ENCODE measurements at regions not wholly inside any gene's neighbourhood (a gene's known extent, or its start where the extent isn't known, plus 50 kb on each side); places are given as distances from the start of the nearest gene placed in this dataset.

DNA sequence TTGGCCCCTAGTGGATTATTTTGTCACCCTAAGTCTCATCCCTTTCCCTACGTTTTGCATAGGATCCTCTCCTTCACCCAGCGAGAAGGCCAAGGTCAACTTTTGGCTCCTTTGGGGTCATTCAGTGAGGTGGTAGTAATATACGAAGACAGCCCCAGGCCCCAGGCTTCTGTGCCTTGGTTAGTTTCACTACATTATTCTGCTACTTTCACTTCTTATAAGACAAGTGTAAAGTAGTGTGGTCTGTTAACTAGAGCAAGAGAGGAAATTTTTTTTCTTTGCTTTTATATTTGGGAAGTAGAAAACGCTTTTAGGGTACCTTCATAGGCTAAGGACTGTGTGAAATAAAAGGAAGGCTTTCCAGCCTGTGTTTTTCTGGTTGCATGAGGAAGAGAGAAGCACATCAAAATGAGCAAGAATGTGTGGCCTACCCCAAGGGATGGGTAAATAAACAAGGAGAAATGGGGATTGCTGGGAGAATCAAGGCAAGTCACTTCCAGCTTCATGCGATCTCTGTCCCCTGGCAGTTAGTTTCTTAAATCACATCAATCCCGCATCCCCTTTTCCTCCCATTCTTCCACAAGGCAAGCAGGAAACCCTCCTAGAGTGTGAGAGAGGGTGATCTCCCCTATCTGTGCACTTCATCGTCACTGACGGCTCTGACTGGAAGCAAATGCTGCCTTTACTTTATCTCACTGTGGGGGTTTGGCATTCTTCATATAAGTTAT is 677.0 kb upstream of the WWC1 start:
- DNase-seq: no peak

DNA sequence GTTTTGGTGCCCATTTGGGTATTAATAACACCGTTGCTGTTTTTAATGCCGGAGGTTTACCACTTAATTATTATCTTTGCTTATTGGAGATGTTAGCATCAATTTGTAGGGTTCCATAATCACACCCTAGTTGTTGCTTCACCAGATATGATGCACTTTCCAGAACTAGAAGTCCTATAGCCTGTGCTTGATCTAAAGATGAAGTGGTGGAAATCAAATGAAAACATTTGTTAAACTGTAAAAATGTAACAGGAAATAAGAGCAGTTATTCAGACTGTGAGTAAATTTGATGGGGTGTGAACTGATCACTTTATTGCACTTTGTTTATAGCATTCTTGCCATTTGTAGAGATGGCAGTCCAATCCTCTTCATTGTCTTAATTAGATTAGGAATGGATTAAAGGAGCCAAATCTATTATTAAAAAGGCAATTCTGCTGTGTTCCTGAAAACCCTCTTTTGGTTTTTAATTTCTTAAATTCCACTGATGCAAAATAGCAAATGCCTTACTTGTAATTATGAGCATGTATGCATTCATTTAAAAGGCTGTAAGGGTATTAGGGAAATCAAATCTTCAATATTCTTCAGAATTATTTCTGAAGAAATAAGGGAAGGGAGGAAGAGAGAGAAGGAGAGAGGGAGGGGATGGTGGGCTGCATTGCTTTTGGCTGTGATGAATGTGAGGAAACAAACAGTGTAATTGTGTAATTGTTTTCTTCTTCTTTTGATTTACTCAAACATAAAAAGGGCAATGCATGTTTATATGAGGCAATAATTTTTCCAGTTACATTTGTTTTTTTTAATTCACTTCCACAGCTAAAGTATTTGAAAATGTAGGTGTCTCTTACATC is 675.2 kb upstream of the WWC1 start:
- no peak for DNase-seq

DNA sequence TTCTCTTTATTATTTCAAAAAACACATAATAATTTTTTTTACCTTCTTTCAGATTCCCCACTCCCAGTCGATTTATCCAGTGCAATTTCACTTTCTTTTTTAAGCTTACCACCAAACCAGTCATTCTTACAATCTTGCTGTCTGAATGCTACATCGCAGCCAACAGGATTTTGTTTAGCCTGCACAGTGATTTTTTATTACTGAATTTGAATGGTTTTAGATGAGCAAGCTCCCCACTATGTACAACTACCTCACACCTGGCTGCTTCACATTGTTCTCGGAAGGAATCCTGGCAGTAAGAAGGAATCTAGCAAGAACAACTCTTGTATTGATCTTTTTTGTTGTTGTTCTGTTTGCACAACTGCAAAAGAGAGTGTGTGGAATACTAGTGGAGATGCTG is 668.1 kb upstream of the WWC1 start:
- DNase-seq: no peak

DNA sequence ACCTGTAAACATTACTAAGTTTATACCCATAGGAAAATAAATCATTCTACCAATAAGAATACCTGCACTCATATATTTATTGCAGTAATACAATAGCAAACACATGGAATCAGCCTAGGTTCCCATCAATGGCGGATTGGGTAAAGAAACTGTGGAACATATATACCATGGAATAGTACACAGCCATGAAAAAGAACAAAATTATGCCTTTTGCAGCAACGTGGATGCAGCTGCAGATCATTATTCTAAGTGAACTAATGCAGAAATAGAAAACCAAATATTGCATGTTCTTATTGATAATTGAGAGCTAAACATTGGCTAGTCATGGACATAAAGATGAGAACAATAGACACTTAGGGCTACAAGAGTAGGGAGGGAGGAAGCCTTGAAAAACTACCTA is 667.4 kb upstream of the WWC1 start:
- DNase-seq: no peak

DNA sequence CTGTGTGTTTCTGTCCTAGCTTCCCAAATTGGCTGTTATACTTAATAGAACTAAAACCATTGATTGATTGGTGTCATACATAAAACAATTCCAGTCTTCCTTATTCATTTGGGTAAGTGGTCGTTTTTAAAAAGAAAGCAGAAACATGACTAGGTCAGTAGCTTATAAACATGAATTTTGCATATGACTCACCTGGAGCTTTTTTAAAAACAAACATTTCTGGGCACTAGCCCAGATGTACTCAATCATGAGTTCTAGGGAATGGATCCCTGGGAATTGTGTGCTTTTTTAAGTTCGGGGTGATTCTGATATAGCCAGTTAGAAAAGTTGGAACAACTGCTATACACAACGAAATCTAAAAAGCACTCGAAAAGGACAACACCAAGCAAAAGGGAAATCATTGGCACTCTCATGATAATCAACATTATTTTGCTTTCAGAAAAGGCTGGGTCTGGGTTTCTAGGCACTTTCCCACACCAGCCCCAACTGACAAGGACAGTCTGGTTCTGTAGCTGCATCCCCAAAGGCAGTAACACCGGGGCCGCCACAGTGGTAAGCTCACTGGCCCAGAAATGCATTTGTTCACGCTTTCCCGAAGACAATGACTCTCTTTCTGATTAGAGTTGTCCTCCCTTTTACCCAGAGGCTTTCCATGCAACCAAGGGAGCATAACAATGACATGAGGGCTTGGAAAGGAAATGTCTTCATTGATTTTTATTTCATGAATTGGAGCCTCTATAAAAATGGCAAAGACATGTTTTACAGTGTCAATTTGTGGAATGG is 664.9 kb upstream of the WWC1 start:
- no peak for DNase-seq

DNA sequence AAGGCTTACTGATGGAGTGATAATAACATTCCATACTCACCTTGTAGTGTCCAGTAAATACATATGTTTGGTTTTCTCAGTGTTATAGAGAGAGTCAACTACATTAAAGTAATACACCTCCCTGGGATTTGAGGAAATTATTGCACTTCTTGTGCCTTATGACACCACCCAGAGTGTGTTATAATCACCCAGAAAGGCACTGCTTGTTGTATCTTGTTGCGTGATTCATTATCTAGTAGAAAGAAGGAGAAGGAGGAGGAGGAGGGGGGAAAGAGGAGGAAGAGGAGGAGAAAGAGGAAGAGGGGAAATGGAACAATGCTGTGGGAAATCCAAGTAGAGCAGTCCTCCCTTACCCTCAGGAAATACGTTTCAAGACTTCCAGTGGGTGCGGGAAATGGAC is 661.8 kb upstream of the WWC1 start:
- DNase-seq: no peak

DNA sequence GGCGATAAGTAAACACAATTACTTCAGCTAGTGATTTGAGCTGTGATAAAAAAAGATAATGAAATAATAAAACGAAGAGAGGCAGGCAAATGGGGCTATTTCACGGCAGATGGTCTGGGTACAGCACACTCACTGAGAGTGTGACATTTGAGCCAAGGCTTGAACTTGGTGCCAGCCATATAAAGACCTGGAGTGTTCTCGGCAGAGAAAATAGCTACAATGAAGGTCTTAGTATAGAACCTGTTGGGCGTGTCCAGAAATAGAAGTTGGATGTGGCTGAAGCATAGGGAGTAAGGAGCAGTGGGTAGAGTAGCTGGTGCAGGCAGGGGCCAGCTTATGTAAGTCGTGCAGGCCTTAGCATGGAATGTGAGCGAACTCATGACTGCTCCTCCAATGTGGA is 660.3 kb upstream of the WWC1 start:
- DNase-seq: no peak

DNA sequence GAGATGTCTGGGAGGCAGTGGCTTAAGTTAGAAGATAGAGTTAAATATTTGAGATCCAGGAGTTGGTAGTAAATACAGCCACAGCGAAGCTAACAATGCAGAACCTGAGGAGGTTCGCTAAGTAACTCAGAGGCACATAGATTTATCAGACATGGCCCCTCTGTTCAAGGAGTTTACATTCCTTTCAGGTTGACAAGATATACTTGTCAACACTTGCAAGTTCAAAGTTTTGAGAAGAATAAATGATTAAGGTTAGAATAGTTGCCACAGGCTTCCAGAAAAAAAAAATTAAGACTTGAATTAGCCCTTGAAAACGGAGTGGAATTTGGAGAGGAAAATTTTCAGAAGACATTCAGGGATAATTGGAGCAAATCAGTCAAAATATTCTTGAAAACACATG is 658.3 kb upstream of the WWC1 start:
- DNase-seq: no peak

DNA sequence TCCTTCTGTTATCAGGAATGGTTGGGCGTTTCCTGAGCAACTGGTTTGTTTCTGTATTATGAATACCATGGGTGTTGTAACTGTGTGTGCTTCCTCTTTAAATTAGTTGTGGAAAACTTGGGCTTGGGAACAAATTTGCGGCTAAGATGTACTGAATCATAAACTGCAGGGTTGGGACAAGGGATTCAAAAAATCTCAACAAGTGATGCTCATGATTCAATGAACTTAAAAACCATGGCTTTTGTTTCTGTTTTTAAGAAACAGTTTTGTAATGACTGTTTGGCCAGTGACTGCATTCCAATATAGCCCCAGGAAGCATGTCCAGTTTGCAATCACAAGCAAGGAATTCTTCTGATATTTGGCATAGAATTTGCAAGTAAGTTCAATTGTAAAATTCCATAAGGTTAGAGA is 657.5 kb upstream of the WWC1 start:
- no peak for DNase-seq

DNA sequence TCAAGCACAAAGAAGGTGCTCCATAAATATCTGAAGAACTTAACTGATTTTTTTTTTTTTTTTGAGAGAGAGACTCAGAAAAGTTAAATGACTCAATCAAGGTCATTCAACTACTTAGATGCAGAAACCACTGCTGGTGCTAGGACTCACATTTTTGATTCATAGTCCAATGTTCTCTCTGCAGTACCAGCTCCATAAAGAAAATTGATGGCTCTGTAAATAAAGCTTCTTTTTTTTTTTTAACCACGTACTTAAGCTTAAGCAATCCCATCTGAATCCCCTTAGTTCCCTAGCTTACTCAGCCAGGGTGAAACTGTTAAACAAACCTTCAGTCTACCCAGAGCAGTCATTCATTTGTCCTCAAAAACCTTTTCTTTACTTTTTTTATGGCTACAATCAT is 657.0 kb upstream of the WWC1 start:
- DNase-seq: no peak

DNA sequence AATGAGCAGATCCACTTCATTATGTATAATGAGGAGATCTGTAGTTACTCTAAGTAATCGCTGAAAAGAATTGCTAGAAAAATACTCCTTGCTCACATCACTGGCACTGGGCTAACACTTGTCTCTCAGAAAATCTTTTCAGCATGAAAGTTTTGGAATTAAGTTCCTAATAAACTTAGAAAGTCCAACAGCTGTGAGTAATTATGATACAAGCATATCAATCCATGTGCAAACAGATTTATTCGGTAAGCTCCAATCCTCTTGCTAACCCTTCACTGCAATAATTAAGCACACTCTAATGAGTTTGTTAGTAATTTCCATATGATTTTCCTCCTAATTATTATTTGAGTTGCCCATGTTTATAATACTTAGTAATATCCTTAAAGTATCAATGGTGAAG is 652.6 kb upstream of the WWC1 start:
- DNase-seq: no peak

DNA sequence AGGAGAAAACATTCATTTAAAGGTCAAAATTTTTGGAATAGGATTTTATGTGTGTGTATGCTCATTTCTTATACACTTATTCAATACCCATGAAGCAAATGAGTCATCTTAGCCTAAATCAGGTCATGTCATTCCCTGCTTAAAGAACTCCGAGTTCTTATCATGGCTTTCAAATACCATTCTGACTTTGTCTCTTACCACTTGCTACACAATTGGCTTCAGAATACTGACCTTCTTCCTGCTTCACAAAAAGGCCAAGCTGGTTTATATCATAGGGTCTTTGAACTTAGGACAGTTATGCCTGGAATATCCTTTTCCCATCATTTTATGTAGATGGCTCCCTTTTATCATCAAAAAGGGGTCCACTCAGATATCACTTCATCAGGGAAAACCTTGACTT is 652.2 kb upstream of the WWC1 start:
- no peak for DNase-seq

DNA sequence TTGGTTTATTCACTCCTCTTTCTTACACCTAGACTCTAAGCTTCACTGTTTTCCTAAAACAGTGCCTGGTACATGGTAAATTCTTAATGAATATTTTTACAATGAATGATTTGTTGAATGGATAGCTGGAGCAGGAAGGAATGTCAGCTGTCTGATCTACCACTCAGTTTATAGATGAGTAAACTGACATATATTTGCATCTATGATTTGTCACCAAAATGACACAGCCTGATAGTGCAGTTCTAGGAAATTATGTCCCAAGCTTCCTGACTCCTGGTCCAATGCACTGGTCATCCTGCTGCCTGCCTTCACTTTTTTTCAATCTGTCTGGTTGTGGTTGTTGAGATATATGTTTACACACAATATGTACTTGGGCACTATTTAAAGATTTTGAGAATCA is 651.7 kb upstream of the WWC1 start:
- DNase-seq: no peak

DNA sequence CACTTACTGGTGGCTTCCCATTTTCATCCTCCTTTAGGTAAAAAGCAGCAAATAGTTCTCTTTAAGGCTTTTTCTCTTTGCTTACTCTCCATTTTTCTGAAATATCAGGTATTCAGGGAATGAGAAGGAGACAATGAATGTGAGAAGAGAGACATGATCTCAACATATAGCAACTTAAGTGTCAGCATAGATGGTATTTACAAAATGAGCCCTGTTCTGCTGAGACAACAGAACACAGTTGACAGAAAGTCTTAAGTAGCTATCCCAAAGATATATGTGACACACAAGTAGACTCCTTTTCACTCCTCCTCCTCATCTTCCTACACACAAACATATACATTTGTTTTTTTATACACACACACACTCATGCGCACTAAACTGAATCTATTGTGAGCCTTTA is 649.3 kb upstream of the WWC1 start:
- no peak for DNase-seq

DNA sequence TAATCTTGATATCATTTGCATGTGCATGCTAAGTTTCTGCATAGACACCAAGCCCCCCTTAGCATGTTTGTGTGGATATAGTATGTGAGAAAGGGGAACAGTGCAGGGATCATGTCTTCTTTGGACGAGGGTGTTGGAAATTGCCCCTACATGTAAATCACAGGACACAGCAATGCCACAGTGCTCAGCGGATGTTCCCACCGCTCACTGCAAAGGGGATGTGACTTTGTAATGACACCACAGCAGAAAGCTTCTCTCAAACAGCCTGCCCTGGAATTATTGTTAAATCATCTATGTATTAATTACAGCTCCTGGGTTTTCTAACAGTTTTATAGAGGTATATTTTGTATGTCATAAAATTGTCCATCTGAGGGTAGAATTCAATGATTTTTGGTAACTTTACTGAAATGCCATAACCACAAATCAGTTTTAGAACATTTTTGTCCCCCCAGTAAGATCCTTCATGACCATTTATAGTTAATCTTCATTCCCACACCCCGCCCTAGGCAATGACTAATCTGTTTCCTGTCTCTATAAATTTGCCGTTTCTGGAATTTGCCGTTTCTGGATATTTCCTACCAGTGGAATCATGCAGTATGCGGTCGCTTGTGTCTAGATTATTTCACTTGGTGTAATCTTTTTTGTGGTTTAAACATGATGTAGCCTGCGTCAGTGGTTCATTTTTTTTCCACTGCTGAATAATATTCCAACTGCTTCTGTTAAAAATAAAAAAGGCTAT is 648.5 kb upstream of the WWC1 start:
- DNase-seq: no peak

DNA sequence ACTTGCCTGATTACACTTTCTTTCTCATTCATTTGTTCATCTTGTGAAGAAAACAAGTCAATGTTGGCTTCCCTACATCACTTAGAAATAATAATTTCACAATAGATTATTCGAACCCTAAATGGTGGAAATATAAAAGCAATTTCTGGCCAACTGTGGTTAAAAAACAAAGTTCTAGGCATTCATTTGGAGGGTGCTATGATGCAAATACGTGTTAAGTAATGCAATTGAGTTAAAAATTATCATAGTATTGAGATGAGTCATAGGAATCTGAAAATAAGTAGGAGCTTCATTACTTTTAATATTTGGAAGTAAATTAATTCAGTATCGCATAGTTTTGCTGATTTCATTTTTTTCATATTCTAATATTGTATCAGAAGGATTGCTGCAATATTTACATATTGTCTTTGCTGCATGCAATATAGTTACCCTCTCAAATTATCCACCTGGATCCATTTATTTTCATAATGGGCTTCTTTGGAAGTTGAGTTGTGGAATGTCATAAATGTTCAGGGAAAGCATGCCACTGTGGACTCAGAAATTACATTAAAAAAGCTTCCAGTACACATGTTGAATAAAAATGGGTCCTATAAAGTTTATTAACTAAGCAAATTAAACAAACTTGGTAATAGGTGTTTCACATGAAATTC is 647.7 kb upstream of the WWC1 start:
- DNase-seq: no peak

DNA sequence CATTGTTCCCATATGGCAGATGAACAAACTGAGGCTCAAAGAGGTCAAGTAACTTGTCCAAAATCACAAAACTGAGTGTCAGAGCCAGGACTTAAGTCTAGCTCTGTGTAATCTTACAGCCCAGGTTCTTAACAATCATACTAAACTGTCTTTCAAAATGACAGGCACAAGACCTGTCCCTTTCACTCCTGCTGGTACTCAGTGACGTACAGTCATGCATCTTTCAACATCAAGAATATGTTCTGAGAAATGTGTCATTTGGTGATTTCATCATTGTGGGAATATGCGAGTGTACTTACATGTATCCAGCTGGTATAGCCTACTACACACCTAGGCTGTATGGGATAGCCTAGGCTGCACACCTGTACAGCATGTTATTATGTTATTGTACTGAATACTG is 646.8 kb upstream of the WWC1 start:
- no peak for DNase-seq

DNA sequence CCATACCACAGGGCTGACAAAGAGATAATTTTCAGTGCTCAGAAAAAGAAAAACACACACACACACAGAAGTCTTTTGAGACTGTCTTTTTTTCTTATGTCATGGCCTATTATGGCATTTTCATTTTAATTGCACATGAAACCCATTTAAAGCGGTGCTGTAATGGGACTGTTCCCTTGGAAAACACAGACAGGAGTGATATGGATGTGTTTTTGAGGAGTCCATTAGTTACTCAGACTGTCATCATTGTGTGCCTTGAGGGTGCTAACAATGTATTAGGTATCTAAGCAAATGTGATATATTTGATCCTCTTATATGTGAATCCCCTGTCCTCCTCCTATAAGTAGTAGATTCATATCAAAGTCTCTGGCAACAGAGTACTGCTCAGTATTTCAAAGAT is 642.0 kb upstream of the WWC1 start:
- no peak for DNase-seq

DNA sequence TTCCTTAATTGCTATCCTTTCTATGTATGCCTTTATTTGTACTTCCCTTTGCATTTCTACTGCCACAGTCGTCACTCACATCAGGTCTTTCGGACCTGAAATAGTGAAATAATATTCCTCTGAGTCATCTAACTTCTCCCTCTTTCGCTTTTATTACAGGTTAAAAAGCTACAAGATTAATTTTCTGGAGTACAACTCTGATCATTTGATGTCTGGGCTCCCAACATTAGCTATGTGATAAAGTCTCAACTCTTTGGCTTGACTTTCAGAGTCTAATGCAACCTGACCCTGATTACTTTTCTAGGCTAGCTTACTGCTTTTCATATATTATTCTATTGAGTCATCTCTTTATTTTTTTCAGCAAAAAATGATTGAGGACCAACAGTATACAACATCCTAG is 638.8 kb upstream of the WWC1 start:
- no peak for DNase-seq

DNA sequence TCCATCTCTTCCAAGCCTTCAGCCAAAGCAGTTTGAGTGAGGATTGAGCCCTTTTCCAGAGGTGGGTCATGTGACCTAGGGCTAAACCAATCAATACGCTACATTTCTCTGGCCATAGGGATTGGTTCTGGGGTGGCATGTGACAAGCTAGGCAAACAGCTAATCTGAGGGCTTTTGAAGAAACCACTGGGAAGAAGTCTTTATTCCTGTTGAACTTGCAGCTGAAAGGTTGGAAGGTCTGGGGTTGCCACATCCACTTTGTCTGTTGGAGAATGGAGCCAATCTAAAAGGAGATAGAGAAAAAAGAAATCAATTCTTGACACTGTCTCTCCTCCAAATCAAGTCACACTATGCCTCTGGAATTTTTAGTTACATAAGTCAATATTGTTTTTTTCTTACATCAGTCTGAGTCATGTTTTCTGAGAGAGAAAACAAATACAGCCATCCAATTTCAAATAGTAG is 637.8 kb upstream of the WWC1 start:
- no peak for DNase-seq

DNA sequence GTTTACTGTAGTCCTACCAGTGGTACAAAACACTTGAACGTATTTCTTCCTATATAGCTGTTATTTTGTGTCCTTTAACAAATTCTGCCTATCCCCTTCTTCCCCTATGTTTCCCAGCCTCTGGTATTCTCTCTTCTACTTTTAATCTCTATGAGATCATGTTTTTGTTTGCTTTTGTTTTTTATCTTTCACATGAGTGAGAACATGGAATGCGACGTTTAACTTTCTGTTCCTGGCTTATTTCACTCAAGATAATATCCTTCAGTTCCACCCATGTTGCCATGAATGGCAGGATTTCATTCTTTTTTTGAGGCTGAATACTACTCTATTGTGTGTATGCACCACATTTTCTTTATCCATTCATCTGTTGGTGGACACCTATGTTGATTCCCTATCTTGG is 634.4 kb upstream of the WWC1 start:
- no peak for DNase-seq

DNA sequence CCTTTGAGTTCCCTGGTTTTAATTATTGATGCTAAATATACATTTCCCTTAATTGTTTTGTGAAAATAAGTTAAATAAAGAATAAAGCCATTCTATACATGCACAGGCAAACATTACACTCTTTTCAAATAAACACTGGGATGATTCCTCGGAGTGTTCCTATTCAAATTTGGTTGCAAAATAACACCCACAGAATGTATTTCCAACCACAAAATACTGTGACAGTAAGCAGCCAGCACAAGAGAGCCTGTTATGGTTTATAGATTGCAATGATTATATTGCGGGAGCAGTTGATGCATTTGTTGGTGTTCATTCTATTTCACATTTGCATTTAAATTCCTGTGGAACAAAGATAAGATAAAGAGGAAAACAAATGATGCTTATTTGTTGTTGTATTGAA is 632.6 kb upstream of the WWC1 start:
- DNase-seq: no peak

DNA sequence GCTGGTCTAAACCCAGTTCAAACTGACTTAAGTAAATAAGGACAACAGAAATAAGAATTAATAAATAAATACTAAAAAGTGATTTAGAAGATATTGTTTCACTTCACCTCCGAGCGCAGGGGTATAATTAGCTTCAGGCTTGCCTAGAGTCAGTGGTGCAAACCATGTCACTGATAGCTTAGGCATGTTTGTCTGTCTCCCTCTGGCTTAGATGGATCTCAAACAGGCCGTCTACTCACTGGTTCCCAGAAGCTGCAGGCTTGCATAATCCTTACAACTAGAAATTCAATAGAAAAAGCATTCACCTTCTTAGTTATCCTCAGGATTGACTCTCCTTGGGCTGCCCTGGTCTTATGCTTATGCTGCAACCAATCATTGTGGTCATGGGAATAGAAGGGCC is 629.8 kb upstream of the WWC1 start:
- no peak for DNase-seq

All from midbrain (tissue), 1 donor.